CD8-positive, alpha-beta memory T cell (primary cell): ENCODE measurements at regions not wholly inside any gene's neighbourhood (a gene's known extent, or its start where the extent isn't known, plus 50 kb on each side); places are given as distances from the start of the nearest gene placed in this dataset.
A peak's percentile ranks its signal among the peaks of the same experiment; 100 is the strongest.
"Not testable (repeated sequence)": the region's sequence is repeated elsewhere in the genome, so short reads cannot be mapped to it uniquely, and the experiment has no call there.

ENCODE experiments used
- CTCF ChIA-PET: fragments of 350-600 bp; sonication (Branson Sonifier 250); formaldehyde crosslinking; loops from one replicate; lab custom pipeline; 2021; ENCODE audit warnings: antibody characterized with exemption; lab: Charles Lee
- POLR2A ChIA-PET: fragments of 350-600 bp; sonication (Branson Sonifier 250); formaldehyde crosslinking; loops from one replicate; lab custom pipeline; 2021; ENCODE audit warnings: antibody characterized with exemption; lab: Charles Lee
- DNase-seq, 5 donors: peaks; one replicate each; pipeline versions ENCODE4 v3.0.0 to v3.0.0-alpha.2; 2020 to 2022; ENCODE audit warnings: mixed read lengths in 1 of 5
- H3K27ac ChIP-seq: one replicate; pipeline ENCODE4 v1.7.0; 2013; ENCODE audit warnings: low read depth, mild to moderate bottlenecking, low read length, moderate library complexity
- H3K27me3 ChIP-seq: 2 replicates; pipeline ENCODE4 v1.7.0; 2013; ENCODE audit warnings: low read length, mild to moderate bottlenecking; ENCODE audit not compliant: insufficient read depth, poor library complexity, severe bottlenecking
- H3K36me3 ChIP-seq: 2 replicates; pipeline ENCODE4 v1.7.0; 2013; ENCODE audit warnings: mild to moderate bottlenecking, low read length, moderate library complexity; ENCODE audit not compliant: insufficient read depth
- H3K4me1 ChIP-seq: 2 replicates; pipeline ENCODE4 v1.7.0; 2013; ENCODE audit warnings: mild to moderate bottlenecking, low read length, moderate library complexity; ENCODE audit not compliant: insufficient read depth
- H3K4me3 ChIP-seq: 2 replicates; pipeline ENCODE4 v1.7.0; 2013; ENCODE audit warnings: mild to moderate bottlenecking, low read length
- H3K9me3 ChIP-seq: 2 replicates; pipeline ENCODE4 v1.7.0; 2013; ENCODE audit warnings: mild to moderate bottlenecking, low read length
- H3K27ac Mint-ChIP-seq, 8 donors: one replicate each; pipeline ENCODE4 v1.8.0; 2020 to 2021; ENCODE audit warnings: mixed read lengths in 8 of 8, mild to moderate bottlenecking in 6 of 8, inconsistent platforms in 3 of 8, moderate library complexity in 3 of 8
- H3K27me3 Mint-ChIP-seq, 2 donors: one replicate each; pipeline ENCODE4 v1.8.0; 2020 to 2021; ENCODE audit warnings: mixed read lengths in 2 of 2, mild to moderate bottlenecking in 1 of 2, moderate library complexity in 1 of 2
- H3K36me3 Mint-ChIP-seq, 3 donors: one replicate each; pipeline ENCODE4 v1.8.0; 2020 to 2021; ENCODE audit warnings: mixed read lengths in 3 of 3, inconsistent platforms in 1 of 3, mild to moderate bottlenecking in 1 of 3
- H3K4me1 Mint-ChIP-seq, 3 donors: one replicate each; pipeline ENCODE4 v1.8.0; 2020 to 2021; ENCODE audit warnings: mixed read lengths in 3 of 3, inconsistent platforms in 1 of 3, mild to moderate bottlenecking in 1 of 3
- H3K4me3 Mint-ChIP-seq, 7 donors: one replicate each; pipeline ENCODE4 v1.8.0; 2020 to 2021; ENCODE audit warnings: mixed read lengths in 7 of 7, mild to moderate bottlenecking in 6 of 7, moderate library complexity in 4 of 7, inconsistent platforms in 2 of 7
- H3K9me3 Mint-ChIP-seq, 5 donors: one replicate each; pipeline ENCODE4 v1.8.0; 2020 to 2022; ENCODE audit warnings: mixed read lengths in 5 of 5, mild to moderate bottlenecking in 3 of 5, moderate library complexity in 2 of 5, inconsistent platforms in 1 of 5

DNA sequence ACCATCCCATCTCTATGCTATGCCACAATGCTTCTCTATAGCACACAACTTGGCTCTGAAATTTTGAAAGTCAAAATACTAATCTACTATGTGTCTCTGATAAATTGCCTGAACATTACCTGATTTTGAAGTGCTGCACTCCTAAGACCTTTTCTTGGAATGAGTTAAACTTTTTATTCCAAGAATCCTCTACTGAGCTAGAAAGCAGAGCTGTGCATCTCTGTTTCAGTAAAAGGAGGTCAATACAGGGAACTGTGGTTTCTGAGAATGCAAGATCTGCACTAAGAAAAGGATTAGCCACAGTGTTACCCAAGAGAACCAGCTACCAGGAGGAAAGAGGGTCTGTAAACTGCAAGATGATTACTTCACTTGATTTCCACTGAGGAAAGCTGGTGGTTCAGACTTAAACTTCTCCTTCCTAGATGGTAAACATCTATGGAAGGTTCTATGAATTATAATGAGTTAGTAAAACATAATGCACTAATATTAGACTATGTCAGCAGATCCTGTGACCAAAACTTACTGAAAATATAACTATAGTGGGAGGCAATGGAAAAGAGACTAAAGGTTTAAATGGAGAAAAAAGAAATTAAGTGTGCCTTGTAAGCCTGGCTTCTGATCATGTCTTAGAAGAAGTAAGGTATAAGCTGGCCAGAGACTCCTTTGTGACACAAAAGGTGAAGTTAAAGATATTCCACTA is 588.0 kb upstream of the DEFB115 start:
- H3K27ac Mint-ChIP-seq, H3K4me1 ChIP-seq, POLR2A ChIA-PET, H3K4me3 Mint-ChIP-seq, CTCF ChIA-PET, H3K4me1 Mint-ChIP-seq, H3K27me3 Mint-ChIP-seq, H3K9me3 Mint-ChIP-seq, H3K9me3 ChIP-seq, H3K36me3 ChIP-seq, H3K27me3 ChIP-seq, H3K36me3 Mint-ChIP-seq, DNase-seq, H3K4me3 ChIP-seq, H3K27ac ChIP-seq: not testable (repeated sequence)

DNA sequence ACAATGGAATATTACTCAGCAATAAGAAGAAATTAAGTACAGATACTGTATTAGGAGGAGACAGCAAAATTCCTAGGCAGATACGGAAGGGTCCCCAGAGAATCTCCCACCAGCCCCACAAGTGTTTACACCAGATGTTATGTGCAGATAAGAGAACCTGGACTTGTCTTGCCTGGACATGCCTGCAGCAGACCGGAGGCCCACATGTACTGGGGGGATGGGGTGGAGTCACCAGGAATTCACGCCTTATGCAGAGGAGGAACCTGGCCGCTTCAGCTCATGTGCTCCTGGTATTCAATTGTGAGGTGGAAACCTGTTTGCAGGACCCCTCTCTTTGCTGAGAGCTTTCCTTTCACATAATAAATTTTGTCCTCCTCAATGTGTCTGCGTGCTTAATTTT is 586.3 kb upstream of the DEFB115 start:
- H3K4me3 ChIP-seq, H3K4me1 ChIP-seq, H3K9me3 Mint-ChIP-seq, H3K27ac Mint-ChIP-seq, CTCF ChIA-PET, H3K9me3 ChIP-seq, H3K36me3 ChIP-seq, POLR2A ChIA-PET, H3K27me3 Mint-ChIP-seq, H3K36me3 Mint-ChIP-seq, DNase-seq, H3K27me3 ChIP-seq, H3K4me3 Mint-ChIP-seq, H3K4me1 Mint-ChIP-seq: not testable (repeated sequence)
- peak overlapping the region; percentile 43 for H3K27ac ChIP-seq

DNA sequence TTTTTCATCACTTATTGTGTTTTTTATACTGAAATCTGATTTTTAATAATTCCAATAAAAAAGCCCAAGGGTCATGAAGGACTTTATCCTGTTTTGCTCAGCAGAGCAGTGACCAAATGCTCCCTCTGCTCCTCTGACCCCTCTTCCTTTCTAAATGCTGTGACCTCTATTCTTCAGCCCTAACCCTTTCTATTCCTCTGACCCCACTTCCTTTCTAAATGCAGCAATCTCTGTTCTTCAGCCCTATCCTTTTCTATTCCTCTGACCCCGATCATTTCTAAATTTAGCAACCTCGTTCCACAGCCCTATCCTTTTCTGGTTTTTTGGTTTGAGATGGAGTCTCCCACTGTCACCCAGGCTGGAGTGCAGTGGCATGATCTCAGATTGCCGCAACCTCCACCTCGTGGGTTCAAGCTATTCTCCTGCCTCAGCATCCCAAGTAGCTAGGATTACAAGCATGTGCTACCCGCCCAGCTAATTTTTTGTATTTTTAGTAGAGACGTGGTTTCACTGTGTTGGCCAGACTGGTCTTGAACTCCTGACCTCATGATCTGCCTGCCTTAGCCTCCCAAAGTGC is 581.4 kb upstream of the DEFB115 start:
- H3K4me3 ChIP-seq, H3K4me3 Mint-ChIP-seq, H3K9me3 ChIP-seq, H3K36me3 ChIP-seq, H3K4me1 ChIP-seq, H3K9me3 Mint-ChIP-seq, POLR2A ChIA-PET, H3K27me3 ChIP-seq, H3K4me1 Mint-ChIP-seq, H3K27ac ChIP-seq, H3K27me3 Mint-ChIP-seq, DNase-seq, CTCF ChIA-PET, H3K36me3 Mint-ChIP-seq: not testable (repeated sequence)
- peak overlapping the region in 1 of 8 donors; percentile 72 for H3K27ac Mint-ChIP-seq

DNA sequence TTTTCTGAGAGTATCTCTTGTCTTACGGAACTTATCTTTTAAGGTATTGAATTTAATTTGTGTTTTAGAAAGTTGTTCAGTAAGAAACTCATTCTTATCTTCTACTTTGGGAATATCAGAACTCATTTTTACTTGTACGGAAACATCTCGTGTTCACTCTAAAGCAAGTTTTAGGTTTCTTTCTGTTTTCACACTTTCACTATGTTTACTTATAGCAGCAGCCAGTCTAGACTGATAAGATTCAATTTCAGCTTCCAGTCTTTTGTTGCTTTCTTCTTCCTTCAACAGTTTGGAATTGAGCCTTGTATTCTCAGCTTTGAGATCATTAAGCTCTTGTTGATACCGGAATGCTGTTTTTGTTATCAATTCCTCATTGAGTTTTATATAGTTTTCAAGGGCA is 575.2 kb upstream of the DEFB115 start:
- H3K27me3 Mint-ChIP-seq, H3K36me3 Mint-ChIP-seq, DNase-seq, H3K9me3 Mint-ChIP-seq, H3K4me1 Mint-ChIP-seq, H3K4me1 ChIP-seq, H3K4me3 ChIP-seq, H3K9me3 ChIP-seq, H3K36me3 ChIP-seq, H3K27me3 ChIP-seq, H3K27ac Mint-ChIP-seq, CTCF ChIA-PET, POLR2A ChIA-PET, H3K4me3 Mint-ChIP-seq: not testable (repeated sequence)
- H3K27ac ChIP-seq = peak overlapping the region; percentile 3

DNA sequence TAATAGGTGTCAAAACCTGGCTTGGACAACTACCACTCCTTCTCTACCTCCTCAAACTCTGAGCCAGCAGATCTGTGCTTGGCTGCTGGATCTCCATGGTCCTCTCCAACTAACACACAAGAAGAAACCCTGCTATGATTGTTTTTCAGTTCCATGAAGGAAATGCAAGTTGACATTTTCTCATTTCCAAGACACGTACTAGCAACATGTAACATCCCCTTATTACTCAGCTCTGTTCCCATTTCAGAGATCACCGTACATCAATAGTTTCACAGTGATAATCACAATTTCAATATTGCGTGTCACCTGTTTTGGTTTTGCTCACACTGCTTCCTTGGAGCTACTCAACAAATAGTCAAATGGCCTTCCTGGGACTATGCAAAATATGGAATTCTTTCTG is 544.6 kb upstream of the DEFB115 start:
- H3K27ac ChIP-seq, H3K27me3 ChIP-seq, H3K27ac Mint-ChIP-seq, H3K27me3 Mint-ChIP-seq, CTCF ChIA-PET, H3K4me1 ChIP-seq, POLR2A ChIA-PET, H3K9me3 ChIP-seq, DNase-seq, H3K4me3 Mint-ChIP-seq, H3K9me3 Mint-ChIP-seq, H3K4me3 ChIP-seq, H3K36me3 Mint-ChIP-seq, H3K4me1 Mint-ChIP-seq, H3K36me3 ChIP-seq: not testable (repeated sequence)

GRCh38 chr20:30719415-30720199 is 537.9 kb upstream of the DEFB115 start:
- H3K4me3 Mint-ChIP-seq, H3K27me3 ChIP-seq, H3K9me3 ChIP-seq, H3K4me1 Mint-ChIP-seq, H3K9me3 Mint-ChIP-seq, POLR2A ChIA-PET, H3K4me3 ChIP-seq, H3K27ac Mint-ChIP-seq, DNase-seq, H3K36me3 ChIP-seq, H3K36me3 Mint-ChIP-seq, CTCF ChIA-PET, H3K27me3 Mint-ChIP-seq, H3K4me1 ChIP-seq: not testable (repeated sequence)
- H3K27ac ChIP-seq = peak overlapping the region; percentile 20

DNA sequence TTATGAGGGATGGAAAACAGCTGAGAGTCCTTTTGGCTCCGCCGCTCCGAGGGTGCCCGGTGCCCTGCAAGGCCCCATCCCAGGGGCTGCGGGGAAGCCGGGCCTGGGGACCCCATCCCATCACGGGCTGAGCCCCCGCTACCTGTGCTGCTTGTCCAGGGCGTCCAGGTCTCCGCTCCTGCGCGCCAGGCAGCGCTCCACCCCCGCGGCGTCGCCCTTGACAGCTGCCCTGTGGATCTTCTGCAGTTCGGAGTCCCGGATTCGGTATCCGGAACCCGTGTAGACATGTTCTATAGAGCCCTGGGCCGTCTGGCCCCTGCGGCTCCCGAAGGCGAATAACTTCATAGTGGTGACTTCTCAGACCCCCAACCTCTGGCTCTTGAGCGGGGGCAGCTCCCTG is 534.0 kb upstream of the DEFB115 start:
- H3K4me1 ChIP-seq, H3K9me3 Mint-ChIP-seq, H3K27me3 Mint-ChIP-seq, H3K4me3 ChIP-seq, H3K27ac ChIP-seq, H3K27ac Mint-ChIP-seq, H3K4me1 Mint-ChIP-seq, POLR2A ChIA-PET, H3K27me3 ChIP-seq, CTCF ChIA-PET, H3K36me3 ChIP-seq, H3K9me3 ChIP-seq, H3K36me3 Mint-ChIP-seq, DNase-seq: not testable (repeated sequence)
- peak overlapping the region in 5 of 7 donors; percentile 64 to 75 (median 69) for H3K4me3 Mint-ChIP-seq

DNA sequence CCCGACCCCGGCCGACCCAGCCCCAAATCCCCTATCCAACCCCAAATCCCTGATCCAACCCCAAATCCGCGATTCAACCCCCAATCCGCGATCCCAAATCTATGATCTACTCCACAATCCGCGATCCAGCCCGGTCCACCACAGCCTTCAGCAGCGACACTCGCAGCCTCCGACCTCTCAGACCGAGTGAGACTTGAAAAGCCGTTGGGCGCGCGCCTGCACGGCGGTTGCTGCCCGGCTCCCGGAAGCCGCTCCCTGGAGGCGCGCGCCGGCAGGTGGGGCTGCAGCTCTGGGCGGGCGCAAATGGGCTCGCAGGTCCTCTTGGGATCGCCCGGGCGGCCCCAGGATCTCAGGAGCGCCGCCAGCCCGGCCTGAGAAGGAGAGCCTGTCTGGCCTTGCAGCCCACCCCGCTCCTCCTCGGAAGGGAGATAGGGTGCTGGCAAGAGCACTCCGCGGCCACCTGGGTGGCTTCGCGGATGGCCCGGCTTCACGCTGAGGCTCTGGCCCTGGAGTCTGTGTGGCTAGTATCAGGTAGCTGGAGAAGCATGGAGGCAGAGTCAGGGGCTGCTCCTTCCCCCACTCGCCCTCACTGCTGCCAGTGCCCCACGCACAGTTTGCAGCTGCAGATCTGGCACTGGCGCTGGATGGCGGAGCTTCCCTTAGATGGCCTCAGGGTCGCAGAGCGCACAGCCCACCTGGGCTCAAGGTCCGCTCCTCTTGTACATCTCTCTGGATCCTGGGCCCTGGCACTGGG is 533.4 kb upstream of the DEFB115 start:
- H3K27me3 ChIP-seq, H3K4me3 ChIP-seq, H3K36me3 ChIP-seq, CTCF ChIA-PET, H3K27ac Mint-ChIP-seq, H3K9me3 ChIP-seq, H3K9me3 Mint-ChIP-seq, H3K4me1 ChIP-seq, H3K27me3 Mint-ChIP-seq, H3K4me1 Mint-ChIP-seq, H3K36me3 Mint-ChIP-seq, H3K27ac ChIP-seq, POLR2A ChIA-PET: not testable (repeated sequence)
- H3K4me3 Mint-ChIP-seq = peak overlapping the region in 5 of 7 donors; percentile 64 to 75 (median 69)
- peak in 1 of 5 donors; percentile 4 for DNase-seq
